Activated CD4-positive, alpha-beta T cell treated with anti-CD3 and anti-CD28 coated beads for 48 hours (primary cell): ENCODE measurements at regions not wholly inside any gene's neighbourhood (a gene's known extent, or its start where the extent isn't known, plus 50 kb on each side); places are given as distances from the start of the nearest gene placed in this dataset.
"Not testable (repeated sequence)": the region's sequence is repeated elsewhere in the genome, so short reads cannot be mapped to it uniquely, and the experiment has no call there.

Experiments
- DNase-seq: peaks from one replicate; pipeline ENCODE4 v3.0.0-alpha.2; 2020

DNA sequence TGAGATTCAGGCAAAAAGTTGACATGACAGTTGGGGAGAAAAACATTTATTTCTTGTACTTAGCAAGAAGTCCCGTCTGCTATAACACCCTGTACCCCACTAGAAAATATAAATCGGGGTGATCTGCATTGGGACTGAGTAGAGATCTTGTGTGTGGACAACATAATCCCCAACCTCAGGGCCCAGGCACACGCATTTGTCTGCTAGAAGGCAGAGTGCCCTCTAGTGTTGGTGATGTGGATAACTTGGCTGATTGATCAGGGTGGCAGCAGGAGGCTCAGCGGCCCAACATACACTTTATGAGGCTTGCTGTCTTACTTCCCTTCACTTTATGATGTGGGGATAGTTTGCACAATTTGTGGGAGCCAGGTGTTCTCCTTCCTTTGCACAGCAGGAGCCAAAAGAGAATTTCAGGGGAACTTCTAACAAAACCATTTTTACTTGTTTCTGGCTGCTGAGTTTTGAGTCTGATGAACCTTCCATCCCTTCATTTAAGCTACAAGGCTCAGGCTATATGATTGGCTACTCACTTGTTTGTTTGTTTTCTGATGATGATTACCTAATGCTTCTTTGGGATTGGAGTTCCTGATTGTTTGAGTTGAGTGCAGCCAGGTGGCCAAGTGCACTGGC is 263.2 kb downstream of the DMAC1 start:
- peak; percentile 59 for DNase-seq

DNA sequence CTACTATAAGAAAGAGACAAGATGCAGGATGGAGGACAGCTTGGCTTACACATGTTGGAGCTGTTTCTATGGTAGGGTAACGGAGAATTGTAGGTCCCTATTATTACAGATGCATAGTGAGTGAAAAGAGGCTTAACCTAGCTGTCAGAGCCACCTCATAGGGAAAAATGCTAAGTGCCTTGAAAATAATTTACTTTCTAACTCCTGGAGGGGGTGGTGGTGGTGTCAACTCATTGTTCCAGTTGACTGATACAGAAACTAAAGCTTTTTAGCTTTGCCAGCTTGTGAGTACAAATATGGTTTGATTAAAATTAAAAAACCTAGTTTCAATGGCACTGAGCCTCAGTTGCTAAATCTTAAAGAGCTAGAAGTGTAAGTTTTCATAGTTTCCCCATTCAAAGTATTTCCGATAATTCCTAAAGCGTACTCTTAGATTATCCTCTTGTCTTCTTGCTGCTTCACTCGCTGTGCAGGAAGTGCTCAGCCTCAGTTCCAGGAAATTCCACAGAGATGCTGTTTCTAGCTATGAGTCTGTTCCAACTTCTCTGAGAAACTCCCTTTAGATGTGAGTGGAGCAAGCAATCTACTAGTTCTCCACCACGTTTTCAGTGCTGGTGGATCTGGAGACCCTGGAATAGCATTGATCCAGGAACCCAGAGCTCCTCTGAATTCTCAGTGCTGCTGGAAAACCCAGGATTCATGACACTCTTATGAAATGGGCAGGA is 265.2 kb downstream of the DMAC1 start:
- peak; percentile 12 for DNase-seq

DNA sequence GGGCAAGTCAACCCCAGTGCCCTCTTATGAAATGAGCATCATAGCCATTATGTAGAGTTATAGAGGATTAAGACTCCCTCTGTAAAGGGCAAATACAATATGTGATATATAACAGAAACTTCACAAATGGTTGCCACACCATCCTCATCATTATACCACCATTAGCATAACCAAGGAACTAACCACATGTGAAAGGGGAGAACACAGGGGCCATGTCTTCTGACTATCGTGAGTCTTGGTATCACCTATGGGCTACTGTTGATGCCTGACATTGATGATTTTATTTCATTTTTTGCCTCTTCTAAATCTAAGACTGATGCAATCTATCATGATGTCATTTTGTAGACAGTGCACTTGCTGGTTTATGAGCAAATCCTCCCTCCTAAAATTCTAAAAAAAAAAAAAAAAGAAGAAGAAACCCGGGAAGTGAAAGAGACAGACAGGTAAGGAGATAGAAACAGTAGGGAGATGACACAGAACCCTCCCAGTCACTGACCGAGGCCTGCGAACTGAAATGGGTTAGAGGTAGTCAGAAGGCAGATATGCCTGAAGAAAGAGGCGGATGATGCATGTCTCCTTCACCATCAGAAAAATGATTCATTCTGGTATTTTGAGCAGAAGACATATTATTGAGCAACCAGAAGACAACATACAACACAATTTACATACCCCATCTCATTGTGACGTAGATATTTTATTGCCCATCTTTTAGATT is 266.0 kb downstream of the DMAC1 start:
- peak; percentile 51 for DNase-seq

DNA sequence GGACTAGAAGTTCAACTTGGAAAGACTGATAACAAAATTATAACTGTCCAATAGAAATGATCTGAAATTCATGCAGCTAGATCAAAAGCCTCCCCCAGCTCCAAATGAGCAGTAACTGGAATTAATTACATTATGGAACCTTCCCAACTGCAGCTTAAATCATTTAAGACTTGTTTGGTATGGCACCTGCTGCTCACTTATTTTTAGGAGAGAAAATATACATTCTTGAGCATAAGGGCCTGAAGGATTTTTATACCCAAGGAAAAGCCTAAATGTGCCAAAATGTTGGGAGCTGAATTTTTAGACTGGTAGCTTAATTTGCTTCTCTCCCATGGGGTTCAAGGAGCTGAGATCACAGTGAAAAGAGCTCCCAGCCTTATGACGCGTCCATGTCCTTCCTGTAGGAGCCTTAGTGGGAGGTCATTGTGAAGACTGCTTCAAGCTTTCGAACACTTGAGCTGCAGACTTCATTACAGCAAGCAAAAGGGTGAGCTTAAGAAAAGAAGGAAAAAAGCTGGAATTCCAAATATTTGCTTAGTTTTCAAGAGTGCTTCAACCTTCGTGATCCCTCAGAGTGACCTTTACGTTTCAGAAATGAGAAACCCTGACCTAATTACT is 276.0 kb downstream of the DMAC1 start:
- no peak for DNase-seq

DNA sequence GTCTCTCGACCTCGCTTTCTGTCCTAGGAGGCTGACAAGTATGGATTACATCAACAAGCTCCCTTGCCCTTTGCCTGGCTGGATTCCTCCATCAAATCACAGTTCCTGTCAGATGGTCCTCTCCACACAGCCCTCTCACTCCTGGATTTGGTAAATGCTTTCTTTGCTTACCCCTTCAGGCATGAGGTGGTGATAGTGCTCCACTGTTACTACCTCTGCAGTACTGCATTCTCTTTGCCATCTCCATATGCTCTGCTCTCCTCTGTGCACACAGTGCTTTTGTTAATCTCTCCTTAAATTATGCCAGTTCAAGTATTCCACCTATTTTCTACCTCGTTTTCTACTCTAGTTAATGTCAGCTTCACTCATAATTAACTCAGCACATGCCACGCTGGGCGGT is 279.2 kb downstream of the DMAC1 start:
- DNase-seq, result no peak

DNA sequence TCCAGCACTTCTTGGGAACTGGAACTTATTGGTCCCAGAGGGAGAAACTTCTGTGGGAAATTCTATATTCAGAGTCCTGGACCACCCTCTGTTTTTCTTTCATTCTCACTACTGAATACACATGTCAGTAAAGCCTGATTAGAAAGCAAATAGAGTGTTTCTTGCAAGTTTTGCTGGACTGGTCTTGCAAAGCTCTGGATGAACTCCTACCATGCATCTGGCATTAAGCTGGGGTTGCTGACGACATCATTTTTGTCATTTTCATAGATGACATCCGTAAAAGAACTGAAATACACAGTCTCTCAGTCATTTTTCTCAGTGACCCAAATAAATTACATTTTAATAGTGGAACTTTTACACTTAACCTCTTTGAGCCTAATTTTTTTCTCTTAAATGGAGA is 283.2 kb downstream of the DMAC1 start:
- no peak for DNase-seq

DNA sequence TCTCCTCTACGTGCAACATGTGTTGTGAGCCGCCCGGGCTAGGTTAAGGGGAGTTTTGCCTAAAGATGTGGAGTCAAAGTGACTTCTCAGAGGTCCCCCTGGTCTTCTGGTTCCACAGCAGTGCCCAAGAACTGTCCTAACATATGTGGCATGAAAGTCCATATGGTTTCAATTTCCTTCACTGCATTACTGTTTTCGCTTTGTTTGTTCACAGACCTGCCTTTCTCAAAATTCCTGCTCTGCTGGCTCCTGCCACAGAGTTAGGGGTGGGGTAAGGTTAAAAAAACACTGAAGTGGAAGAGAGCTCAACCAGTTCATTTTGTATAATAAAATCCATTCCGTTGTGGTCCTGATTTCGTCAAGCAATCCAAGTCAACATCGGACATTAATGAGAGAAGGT is 289.4 kb downstream of the DMAC1 start:
- no peak for DNase-seq

DNA sequence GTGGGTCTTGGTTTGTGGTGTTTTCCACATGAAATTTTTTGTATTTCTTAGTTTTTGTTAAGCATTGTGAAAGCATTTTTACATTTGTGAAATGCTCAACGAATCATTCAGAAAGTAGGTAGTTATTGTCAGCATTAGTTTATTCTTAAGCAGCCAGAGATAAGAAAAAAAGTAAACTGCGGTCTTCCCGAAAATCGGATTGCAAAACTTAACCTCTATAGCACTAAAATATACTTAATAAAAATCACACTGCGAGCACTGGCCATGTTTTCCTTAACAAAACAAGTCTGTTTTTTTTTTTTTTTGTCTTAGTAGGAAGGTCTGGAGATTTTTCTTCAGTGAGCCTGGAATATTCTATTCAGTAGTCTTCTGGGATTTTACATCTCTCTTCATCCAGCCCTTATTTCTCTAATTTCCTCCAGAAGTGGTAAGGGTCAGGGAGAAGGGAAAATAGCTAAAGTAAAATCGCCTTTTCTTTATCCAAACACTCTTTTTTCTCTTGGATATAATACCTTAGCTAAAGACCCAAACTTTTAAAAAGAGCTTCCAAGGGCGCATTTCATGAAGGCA is 289.9 kb downstream of the DMAC1 start:
- DNase-seq, result no peak

DNA sequence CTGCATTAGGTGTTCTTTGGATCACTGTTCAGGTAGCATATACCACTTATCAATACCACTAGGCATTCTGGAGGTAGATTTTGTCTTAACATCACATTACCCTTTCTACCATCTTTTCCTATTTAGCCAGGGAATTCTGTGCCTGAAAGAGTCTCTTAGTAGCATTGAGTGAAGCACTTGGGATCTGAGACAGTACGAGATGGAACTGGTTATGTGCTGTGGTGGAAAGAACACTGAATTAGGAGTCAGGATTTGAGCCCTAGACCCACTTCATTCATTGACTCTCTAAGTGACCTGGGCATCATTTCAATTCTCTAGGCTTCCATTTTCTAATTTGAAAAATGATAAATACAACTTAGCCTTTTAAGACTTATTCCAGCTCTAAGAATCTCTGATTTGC is 291.1 kb downstream of the DMAC1 start:
- DNase-seq, result no peak

DNA sequence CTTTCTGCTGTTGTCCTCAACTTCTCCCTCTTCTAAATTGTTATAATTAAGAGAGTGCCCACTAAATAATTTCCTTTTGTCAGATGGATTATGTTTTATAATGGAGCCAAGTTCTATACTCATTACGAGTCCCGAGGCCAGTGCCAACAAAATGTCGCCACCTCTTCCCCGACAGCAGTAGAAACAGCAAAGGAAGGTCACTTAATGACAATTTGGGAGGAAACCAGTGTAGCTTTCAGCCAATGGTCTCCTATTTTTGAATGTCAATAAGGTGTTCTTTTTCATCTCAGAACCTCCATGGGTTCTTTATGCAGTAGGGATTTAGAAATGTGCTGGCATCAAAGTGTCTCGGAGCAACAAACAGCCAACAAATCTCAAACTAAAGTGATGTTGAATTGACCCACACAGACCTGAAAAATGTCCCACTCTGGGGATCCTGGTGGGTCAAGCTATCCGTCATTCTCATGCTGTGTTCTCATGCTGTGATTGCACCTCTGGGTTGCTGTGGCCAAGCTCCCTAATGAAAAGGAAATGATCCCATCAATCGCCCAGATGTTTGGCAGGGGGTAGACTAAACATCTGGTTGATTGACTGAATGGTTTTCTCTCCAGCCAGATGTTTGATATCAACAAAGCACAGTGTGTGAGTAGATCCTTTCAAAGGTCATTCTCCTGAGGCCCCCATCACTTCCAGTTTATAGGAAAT is 291.9 kb downstream of the DMAC1 start:
- DNase-seq, result no peak

DNA sequence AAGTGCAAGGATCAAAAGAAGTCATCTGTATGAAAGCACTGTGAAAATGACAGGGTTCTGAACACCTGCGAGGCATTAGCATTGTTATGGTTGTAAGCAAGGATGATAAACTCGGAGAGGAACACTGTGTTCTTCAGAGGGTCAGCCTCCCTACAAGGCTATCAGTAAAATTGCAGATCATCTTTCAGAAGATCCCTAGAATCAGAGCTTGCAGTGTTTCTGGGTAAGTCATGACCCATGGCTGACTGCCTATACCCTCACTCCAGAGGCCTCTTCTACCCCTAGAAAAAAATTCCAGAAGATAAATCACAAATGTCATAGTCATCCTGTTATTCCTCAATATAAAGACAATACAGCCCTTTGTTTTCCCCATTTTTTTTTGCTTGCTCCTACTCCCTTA is 292.6 kb downstream of the DMAC1 start:
- DNase-seq, result no peak

DNA sequence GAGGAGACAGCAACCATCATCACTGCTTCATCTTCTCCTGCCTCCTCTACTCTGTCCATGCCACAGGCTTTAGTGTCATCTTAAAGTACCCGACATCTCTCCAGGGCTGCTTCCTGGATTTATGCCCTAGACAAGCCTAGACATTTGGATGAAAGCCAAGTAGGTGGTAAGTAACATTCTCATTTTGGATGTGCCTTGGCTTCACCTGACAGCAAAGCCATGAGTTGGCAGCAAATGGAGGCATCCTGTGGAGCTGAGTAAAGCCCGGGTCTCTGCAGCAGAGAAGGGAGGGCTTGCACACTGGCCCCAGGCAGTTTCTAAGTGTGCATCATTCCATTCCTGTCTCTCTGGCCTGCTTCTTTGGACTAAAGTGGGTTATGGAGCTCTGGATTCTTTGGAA is 299.1 kb downstream of the DMAC1 start:
- no peak for DNase-seq

DNA sequence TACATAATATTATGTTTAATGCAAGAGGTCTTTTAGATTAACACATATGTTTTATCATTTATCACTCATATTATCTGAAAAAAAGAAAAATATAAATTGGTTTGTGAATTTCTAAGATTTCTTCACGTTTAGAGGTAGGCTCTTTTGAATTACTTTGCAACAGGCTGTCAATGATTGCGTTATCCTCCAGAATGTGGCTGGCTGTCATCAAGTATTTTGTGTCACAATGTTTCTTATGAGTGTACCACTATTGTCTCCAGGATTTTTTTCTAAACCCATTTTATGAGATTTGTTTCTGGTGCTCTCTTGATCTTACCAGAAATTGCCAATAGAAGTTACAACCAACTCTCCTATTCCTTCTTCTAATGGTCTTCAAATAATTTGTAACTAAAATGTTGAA is 307.9 kb downstream of the DMAC1 start:
- no peak for DNase-seq

DNA sequence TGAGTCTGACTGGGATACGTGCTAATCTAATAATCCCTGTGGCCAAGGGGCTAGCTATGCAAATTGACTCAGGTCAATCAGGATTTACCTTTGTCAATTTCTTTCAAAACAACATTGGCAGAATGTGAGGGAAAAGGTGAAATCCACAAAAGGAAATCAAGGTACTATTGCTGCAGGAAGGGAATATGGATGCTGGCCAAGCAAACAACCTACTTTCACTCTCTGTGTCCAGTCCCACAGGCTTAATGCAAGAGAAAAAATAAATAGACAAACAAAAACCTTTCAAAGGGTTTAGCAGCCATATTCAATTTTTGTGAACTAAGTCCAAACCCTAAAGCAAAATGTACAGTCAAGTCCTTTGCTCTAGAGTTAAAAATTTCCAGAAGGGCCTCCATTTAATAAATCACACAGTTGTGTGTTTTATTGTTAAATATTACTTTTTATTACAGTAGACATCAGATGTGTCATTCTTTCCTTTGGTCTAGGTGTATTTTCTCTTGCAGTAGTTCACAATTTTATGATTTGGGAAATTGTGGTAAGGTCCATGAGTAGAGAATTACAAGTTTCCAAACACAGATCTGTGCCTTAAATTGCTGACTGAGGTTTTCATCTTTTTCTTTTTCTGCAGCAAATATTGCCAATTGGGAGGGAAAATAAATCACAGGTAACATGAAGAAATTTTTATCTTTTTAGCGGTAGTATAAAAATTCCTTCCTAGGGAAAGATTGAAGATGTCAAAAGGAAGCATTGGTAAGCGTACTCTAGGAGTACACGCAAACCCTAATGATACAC is 309.1 kb downstream of the DMAC1 start:
- DNase-seq, result no peak

DNA sequence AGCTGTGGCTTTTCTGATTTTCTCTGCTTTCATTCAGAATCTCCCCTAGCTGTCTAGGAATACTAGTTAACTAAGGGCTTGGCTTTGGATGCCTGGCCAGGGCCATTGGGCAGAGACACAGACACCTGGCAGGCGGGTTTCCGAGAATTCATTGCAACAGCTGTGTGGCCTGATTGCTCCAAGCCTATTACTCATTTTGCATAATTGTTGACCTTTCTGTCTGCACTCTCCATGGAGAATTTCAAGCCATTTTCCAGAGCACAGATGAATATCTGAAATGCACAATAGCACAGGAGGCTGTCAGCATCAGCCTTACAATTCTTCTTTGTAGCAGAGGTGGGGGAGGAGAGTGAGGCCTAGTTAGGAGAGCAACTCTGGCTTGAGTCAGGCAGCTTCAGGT is 310.5 kb downstream of the DMAC1 start:
- no peak for DNase-seq

DNA sequence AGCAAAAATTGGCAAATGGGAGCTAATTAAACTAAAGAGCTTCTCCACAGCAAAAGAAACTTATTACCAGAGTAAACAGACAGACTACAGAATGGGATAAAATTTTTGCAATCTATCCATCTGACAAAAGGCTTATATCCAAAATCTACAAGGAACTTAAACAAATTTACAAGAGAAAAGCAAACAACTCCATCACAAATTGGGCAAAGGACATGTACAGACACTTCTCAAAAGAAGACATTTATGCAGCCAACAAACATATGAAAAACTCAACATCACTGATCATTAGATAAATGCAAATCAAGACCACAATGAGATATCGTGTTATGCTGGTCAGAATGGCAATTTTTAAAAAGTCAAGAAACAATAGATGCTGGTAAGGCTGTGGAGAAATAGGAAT is 315.6 kb downstream of the DMAC1 start:
- not testable (repeated sequence) for DNase-seq

DNA sequence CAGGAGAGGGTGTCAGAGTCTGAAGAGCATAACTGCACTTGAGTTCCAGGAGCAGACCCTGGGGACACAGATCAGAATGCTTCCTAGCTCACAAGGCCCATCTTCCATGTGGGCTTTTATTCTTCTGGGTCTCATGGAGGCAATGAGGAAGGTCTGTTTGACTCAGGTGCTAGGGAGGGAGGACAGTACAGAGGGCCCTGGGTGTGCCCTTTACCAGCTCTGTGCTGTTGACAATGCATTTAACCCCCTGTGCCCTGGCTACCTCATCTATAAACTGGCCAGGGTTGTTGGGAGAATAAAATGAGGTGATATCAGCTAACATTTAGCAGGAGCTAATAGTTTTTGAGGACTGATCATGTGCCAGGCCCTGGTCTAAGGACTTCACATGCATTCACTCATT is 318.0 kb downstream of the DMAC1 start:
- no peak for DNase-seq

DNA sequence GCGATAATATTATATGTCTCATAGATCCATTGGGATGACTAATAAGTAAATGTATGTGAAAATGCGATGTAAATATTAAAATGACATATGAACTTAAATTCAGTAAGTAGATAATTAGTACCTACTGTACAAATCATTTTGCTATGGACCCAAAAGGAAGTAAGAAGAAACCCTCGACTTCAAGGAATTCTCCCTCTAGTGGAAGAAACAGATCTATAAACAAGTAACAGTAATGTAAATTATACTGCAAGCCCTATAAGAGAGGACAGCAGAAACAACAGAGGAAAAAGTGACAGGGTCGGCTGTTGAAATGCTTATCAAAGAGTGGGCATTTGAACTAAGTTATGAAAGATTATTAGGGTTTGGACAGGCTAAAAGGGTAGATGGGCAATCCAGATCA is 320.3 kb downstream of the DMAC1 start:
- DNase-seq, result no peak

DNA sequence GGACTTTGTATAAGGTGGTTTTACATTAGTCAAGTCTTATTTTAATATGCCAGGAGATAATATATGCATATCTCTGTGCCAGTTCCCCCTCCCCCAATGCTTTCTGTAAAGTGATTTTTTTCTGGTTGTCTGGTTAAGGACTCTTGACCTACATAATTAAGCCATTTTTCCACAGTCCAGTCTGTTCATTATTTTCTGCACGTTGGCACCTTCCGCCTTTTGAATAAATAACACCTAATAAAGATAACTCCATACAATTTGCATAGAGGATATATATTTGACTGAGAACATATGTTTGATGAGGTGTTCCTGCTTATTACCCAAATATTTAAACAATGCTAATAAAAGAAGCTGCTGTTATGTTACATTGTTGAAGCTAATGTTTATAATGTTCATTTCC is 320.9 kb downstream of the DMAC1 start:
- DNase-seq, result no peak

DNA sequence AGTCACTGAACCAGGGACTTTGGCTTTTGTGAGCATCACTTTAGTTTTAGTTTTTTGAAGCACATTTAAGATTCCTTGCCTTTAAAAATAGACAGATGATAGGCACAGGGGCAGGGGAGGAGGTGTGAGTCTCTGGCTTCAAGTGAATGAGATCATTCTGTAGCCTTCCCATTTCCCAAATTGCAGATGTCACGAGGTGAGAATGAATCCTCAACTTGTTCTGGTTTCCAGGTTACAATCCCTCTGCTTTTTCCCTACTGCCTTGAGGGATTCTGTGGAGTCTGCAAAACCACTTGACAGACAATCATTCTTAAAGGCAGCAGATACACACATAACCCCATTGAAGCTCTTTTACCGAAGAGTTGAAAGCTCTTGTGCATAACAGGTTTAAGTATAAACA is 332.4 kb downstream of the DMAC1 start:
- no peak for DNase-seq

DNA sequence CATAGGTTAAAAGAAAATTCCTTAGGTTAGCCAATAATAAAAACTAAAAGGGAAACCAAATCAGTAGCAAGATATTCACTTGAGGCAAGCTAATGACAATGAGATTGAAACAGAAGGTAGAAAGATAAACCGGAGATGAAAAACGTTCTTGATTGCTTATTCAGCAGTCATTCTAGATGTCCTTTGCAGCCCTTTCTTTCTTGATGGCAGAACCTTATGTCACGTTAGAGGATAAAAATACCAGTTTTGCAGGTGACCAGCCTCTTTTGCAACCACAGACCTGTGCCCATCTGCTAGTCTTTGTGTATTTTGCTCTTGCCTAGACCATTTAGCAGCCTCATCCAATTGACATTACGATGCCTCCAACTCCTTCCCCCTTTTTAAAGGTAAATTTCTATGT is 337.8 kb downstream of the DMAC1 start:
- no peak for DNase-seq
